HG02763 (cell line): ENCODE measurements at regions not wholly inside any gene's neighbourhood (a gene's known extent, or its start where the extent isn't known, plus 50 kb on each side); places are given as distances from the start of the nearest gene placed in this dataset.

Source experiments
- ATAC-seq: cut with Tn5 transposase; IDR thresholded peaks from one replicate; pipeline ENCODE4 v1.9.1; 2021; ENCODE audit warnings: mild to moderate bottlenecking, moderate library complexity; ENCODE audit not compliant: unreplicated experiment

- ATAC-seq, result no peak
Observed at GRCh38 chr1:185375583-185375982, 58.5 kb upstream of the IVNS1ABP start.

GRCh38 chr1:185373813-185374529 lies 56.9 kb upstream of the IVNS1ABP start:
- ATAC-seq, result no peak

- no peak for ATAC-seq
Observed at GRCh38 chr1:185369786-185370185, 52.7 kb upstream of the IVNS1ABP start.

- ATAC-seq, result no peak
Observed at GRCh38 chr1:185368913-185369491, 52.0 kb upstream of the IVNS1ABP start.

GRCh38 chr1:185368313-185368855 lies 51.3 kb upstream of the IVNS1ABP start:
- ATAC-seq, result no peak

GRCh38 chr1:185367218-185367617 lies 50.2 kb upstream of the IVNS1ABP start:
- ATAC-seq, result no peak
